ENCODE measurements at regions not wholly inside any gene's neighbourhood (a gene's known extent, or its start where the extent isn't known, plus 50 kb on each side); places are given as distances from the start of the nearest gene placed in this dataset.

DNA sequence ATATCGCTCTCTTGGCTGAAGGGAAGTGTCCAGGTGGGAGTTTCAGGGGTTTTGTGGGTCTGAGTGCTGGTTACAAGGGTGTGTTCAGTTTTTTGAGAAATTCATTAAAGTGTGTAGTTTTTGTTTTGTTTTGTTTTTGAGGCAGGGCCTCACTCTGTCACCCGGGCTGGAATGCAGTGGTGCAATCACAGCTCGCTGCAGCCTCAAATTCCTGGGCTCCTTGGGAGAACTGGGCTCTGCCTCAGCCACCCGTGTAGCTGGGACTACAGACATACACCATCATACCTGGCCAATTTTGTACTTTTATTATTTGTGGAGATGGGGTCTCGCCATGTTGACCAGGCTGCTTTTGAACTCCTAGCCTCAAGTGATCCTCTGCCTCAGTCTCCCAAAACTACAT lies 51.2 kb upstream of the RALGAPA2 start:
- H3K27ac ChIP-seq = no peak overlapping the region
- in situ Hi-C loops (cut with MboI; ENCODE audit: low pct_unique_long_range_greater_than_20kb in 2 of 9, low sequenced_read_pairs in 9 of 9, unreplicated experiment in 9 of 9) = no loop called here
- 23 to 100% (median 82%) methylated on average over 1 to 4 of the region's 5 CpGs; no CpG with 5 or more reads in 3 of the 10 experiments for WGBS, 10 experiments

More for the DNA sequence above, 51.2 kb upstream of the RALGAPA2 start:
- no peak for ATAC-seq (replicated peaks in 6 of 8)
- Histone ChIP-seq H3K4me3 (no peak overlapping the region), H3K4me1 (replicated peaks in 1 of 2) (no peaks in the 10 kb centered on the region)
